ENCODE measurements at regions not wholly inside any gene's neighbourhood (a gene's known extent, or its start where the extent isn't known, plus 50 kb on each side); places are given as distances from the start of the nearest gene placed in this dataset.

DNA sequence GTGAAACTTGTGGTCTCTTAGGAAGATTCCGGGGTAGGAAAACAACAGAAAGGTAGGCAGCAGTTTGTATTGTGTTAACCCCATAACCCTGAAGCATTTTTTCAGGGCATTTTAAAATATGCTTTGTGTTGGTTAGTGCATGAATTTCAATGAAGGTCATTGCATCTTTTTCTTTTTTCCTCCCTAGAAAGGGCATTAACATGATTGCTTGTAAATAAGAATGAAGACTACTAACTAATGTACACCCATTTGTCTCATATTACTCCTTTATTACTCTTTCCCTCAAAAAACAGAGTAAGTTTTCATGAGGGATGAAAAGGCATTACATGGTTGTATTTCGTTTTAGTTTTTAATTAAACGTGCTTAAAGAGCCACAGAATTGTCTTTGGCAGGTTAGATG, 141.4 kb downstream of the OGFRL1 start:
- CTCF ChIA-PET, result no interaction called here
- H2AFZ ChIP-seq (ENCODE audit: low read depth, low read length), result no peak overlapping the region
- no peak for DNase-seq (ENCODE audit: low read depth, low spot score)
- H3K79me2 ChIP-seq (ENCODE audit: control insufficient read depth, insufficient read depth, low read length), result no peaks in the 10 kb centered on the region
- dilution Hi-C loops (cut with MboI; ENCODE audit: extremely low pct_ligation_motif_present, low sequenced_read_pairs) (no loop called here), intact Hi-C loops (cut with micrococcal nuclease) (no loop called here)
- no peaks in the 10 kb centered on the region for H3K36me3 ChIP-seq (ENCODE audit: control insufficient read depth in 2 of 2, extremely low read depth in 1 of 2, insufficient read depth in 2 of 2, low read length in 2 of 2)
- H3K4me1 ChIP-seq (ENCODE audit: control insufficient read depth, extremely low read depth, insufficient read depth, low read length), result no peaks in the 10 kb centered on the region
- H3K27ac ChIP-seq (ENCODE audit: insufficient read depth, low read depth, low read length), result no peak overlapping the region
- no peak overlapping the region for H3K4me3 ChIP-seq (replicated peaks in 1 of 3; ENCODE audit: insufficient read depth in 1 of 3, low read depth in 1 of 3, low read length in 3 of 3)
- no peaks in the 10 kb centered on the region for H3K9me3 ChIP-seq (replicated peaks; ENCODE audit: control insufficient read depth, insufficient read depth, low read length)
- FAIRE-seq, result no peak
- no peak overlapping the region for H3K9ac ChIP-seq (replicated peaks; ENCODE audit: extremely low read depth, insufficient read depth, low read length)
- no peaks in the 10 kb centered on the region for H3K27me3 ChIP-seq (ENCODE audit: control insufficient read depth in 2 of 2, insufficient read depth in 2 of 2, low read length in 2 of 2)
- H3K4me2 ChIP-seq (ENCODE audit: insufficient read depth, low read length), result no peak overlapping the region
- no TSS peak for BruUV-seq (replicated peaks)
- TF ChIP-seq, protein P1, sequence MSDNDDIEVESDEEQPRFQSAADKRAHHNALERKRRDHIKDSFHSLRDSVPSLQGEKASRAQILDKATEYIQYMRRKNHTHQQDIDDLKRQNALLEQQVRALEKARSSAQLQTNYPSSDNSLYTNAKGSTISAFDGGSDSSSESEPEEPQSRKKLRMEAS (IDR thresholded peaks at IDR 0.05; ENCODE audit: insufficient read depth, insufficient read length), result no peak
- no peak for TF ChIP-seq JUN (IDR thresholded peaks at IDR 0.05; ENCODE audit: borderline replicate concordance, insufficient read depth, insufficient read length, low read depth)
- TF ChIP-seq MYC (IDR thresholded peaks at IDR 0.05; ENCODE audit: low read depth, low read length), result no peak
- POLR2A ChIA-PET, result no interaction called here
- no peaks in the 10 kb centered on the region for H4K20me1 ChIP-seq (replicated peaks; ENCODE audit: control insufficient read depth, extremely low read depth, insufficient read depth, low read length)
- no peaks in the 10 kb centered on the region for H3K9me1 ChIP-seq (replicated peaks; ENCODE audit: control insufficient read depth, extremely low read depth, insufficient read depth, low read length)

DNA sequence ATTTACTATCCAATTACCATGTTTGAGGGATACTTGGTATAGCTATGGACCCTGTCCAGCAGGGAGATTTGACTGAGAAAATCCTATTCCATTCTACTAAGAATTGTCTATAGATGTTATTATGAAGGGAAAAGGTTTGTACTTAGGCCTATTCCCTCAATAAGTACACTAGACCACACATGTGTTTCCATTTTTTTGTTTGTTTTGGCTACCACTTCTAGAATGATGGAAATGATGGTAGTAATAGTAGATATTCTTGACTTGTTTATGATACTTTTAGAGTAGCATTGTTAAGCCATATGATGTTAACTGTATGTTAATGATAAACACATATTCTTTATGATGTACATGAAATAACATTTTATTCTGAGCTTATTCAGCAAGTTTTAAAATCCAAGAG, 144.8 kb downstream of the OGFRL1 start:
- Histone ChIP-seq H3K4me1 (ENCODE audit: control insufficient read depth, extremely low read depth, insufficient read depth, low read length) (peaks cover 4% of the 10 kb centered on the region), H3K36me3 (ENCODE audit: control insufficient read depth in 2 of 2, extremely low read depth in 1 of 2, insufficient read depth in 2 of 2, low read length in 2 of 2) (no peaks in the 10 kb centered on the region), H2AFZ (ENCODE audit: low read depth, low read length) (no peak overlapping the region), H3K27ac (ENCODE audit: insufficient read depth, low read depth, low read length) (no peak overlapping the region), H3K9me1 (replicated peaks; ENCODE audit: control insufficient read depth, extremely low read depth, insufficient read depth, low read length) (no peaks in the 10 kb centered on the region), H3K9me3 (replicated peaks; ENCODE audit: control insufficient read depth, insufficient read depth, low read length) (no peaks in the 10 kb centered on the region), H3K27me3 (ENCODE audit: control insufficient read depth in 2 of 2, insufficient read depth in 2 of 2, low read length in 2 of 2) (no peaks in the 10 kb centered on the region), H4K20me1 (replicated peaks; ENCODE audit: control insufficient read depth, extremely low read depth, insufficient read depth, low read length) (no peaks in the 10 kb centered on the region), H3K4me3 (replicated peaks in 1 of 3; ENCODE audit: insufficient read depth in 1 of 3, low read depth in 1 of 3, low read length in 3 of 3) (no peak overlapping the region), H3K9ac (replicated peaks; ENCODE audit: extremely low read depth, insufficient read depth, low read length) (no peak overlapping the region), H3K79me2 (ENCODE audit: control insufficient read depth, insufficient read depth, low read length) (no peaks in the 10 kb centered on the region), H3K4me2 (ENCODE audit: insufficient read depth, low read length) (no peak overlapping the region)
- intact Hi-C loops (cut with micrococcal nuclease) (no loop called here), dilution Hi-C loops (cut with MboI; ENCODE audit: extremely low pct_ligation_motif_present, low sequenced_read_pairs) (no loop called here)
- peak; percentile 67 for DNase-seq (ENCODE audit: low read depth, low spot score)
- ChIA-PET POLR2A (no interaction called here), CTCF (interaction anchor here (0.7 to 1.3 kb wide), 3 partner anchors 11 to 49 kb away, joined by 3 to 4 read pairs (median 3); no protein-coding TSS in a partner anchor)
- no TSS peak for BruUV-seq (replicated peaks)
- FAIRE-seq, result no peak
- TF ChIP-seq FOS (IDR thresholded peaks at IDR 0.05; ENCODE audit: borderline replicate concordance, insufficient read depth, low read length) (no peak), EZH2 (IDR thresholded peaks at IDR 0.05; ENCODE audit: borderline replicate concordance, low read depth, low read length, severe bottlenecking) (no peak), POLR2A (IDR thresholded peaks at IDR 0.05; ENCODE audit: low read depth, low read length) (no peak), GATA2 (IDR thresholded peaks at IDR 0.05; ENCODE audit: insufficient read depth, insufficient read length, low read depth, low read length) (no peak), POLR2AphosphoS5 (IDR thresholded peaks at IDR 0.05; ENCODE audit: insufficient read depth, low read depth, low read length) (no peak), MYC (IDR thresholded peaks at IDR 0.05; ENCODE audit: low read depth, low read length) (no peak), JUN (IDR thresholded peaks at IDR 0.05; ENCODE audit: borderline replicate concordance, insufficient read depth, insufficient read length, low read depth) (no peak)
- TF ChIP-seq, protein P1 (IDR thresholded peaks at IDR 0.05; ENCODE audit: insufficient read depth, insufficient read length), result no peak
- TF ChIP-seq, protein P2, sequence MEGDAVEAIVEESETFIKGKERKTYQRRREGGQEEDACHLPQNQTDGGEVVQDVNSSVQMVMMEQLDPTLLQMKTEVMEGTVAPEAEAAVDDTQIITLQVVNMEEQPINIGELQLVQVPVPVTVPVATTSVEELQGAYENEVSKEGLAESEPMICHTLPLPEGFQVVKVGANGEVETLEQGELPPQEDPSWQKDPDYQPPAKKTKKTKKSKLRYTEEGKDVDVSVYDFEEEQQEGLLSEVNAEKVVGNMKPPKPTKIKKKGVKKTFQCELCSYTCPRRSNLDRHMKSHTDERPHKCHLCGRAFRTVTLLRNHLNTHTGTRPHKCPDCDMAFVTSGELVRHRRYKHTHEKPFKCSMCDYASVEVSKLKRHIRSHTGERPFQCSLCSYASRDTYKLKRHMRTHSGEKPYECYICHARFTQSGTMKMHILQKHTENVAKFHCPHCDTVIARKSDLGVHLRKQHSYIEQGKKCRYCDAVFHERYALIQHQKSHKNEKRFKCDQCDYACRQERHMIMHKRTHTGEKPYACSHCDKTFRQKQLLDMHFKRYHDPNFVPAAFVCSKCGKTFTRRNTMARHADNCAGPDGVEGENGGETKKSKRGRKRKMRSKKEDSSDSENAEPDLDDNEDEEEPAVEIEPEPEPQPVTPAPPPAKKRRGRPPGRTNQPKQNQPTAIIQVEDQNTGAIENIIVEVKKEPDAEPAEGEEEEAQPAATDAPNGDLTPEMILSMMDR (IDR thresholded peaks at IDR 0.05; ENCODE audit: extremely low read depth in 1 of 2, insufficient read depth in 1 of 2, low read depth in 1 of 2, low read length in 2 of 2), result no peak
